SK-N-MC (cell line): ENCODE measurements at regions not wholly inside any gene's neighbourhood (a gene's known extent, or its start where the extent isn't known, plus 50 kb on each side); places are given as distances from the start of the nearest gene placed in this dataset.

ENCODE experiments used
- EZH2 ChIP-seq: fragments of 200-600 bp; sonication (generic); IDR thresholded peaks from one replicate; pipeline ENCODE4 v1.6.1; 2017; ENCODE audit warnings: antibody characterized with exemption
- FOXP2 ChIP-seq: optimal IDR thresholded peaks from 2 replicates; pipeline ENCODE3; 2011; ENCODE audit warnings: mild to moderate bottlenecking, moderate library complexity; ENCODE audit not compliant: insufficient read depth; ENCODE audit errors: extremely low read length, control extremely low read depth
- POLR2AphosphoS5 ChIP-seq: IDR thresholded peaks from 2 replicates; pipeline ENCODE4 v1.6.1; 2012; ENCODE audit warnings: mild to moderate bottlenecking, low read depth, low read length, borderline replicate concordance

- TF ChIP-seq EZH2, result no peak
- TF ChIP-seq FOXP2, result no peak
- TF ChIP-seq POLR2AphosphoS5, result no peak
Measured at GRCh38 chr5:60205071-60205470, 311.5 kb upstream of the PDE4D start.
